Kidney capillary endothelial cell (primary cell): ENCODE measurements at regions not wholly inside any gene's neighbourhood (a gene's known extent, or its start where the extent isn't known, plus 50 kb on each side); places are given as distances from the start of the nearest gene placed in this dataset.

Experiments
- DNase-seq: peaks from one replicate; pipeline ENCODE4 v3.0.0-alpha.2; 2018; ENCODE audit warnings: low spot score

GRCh38 chr2:8004250-8004681, 677.6 kb upstream of the ID2 start:
- no peak for DNase-seq

GRCh38 chr2:8006181-8006580, 675.7 kb upstream of the ID2 start:
- DNase-seq = no peak

- DNase-seq = no peak
Observed at GRCh38 chr2:8006626-8007025, 675.2 kb upstream of the ID2 start.

- peak; percentile 64 for DNase-seq
Observed at GRCh38 chr2:8009010-8009597, 672.8 kb upstream of the ID2 start.

- DNase-seq = no peak
Observed at GRCh38 chr2:8015848-8016600, 665.8 kb upstream of the ID2 start.

GRCh38 chr2:8016688-8017087, 665.2 kb upstream of the ID2 start:
- DNase-seq = no peak

GRCh38 chr2:8018956-8019355, 662.9 kb upstream of the ID2 start:
- DNase-seq = no peak

GRCh38 chr2:8019934-8020333, 661.9 kb upstream of the ID2 start:
- DNase-seq = no peak

- no peak for DNase-seq
Observed at GRCh38 chr2:8021921-8022320, 659.9 kb upstream of the ID2 start.

GRCh38 chr2:8022908-8023640, 658.8 kb upstream of the ID2 start:
- peak; percentile 16 for DNase-seq

GRCh38 chr2:8024506-8024905, 657.4 kb upstream of the ID2 start:
- no peak for DNase-seq

- DNase-seq = no peak
Observed at GRCh38 chr2:8026381-8026780, 655.5 kb upstream of the ID2 start.

- no peak for DNase-seq
Observed at GRCh38 chr2:8027387-8027786, 654.5 kb upstream of the ID2 start.

GRCh38 chr2:8028036-8028435, 653.8 kb upstream of the ID2 start:
- DNase-seq = no peak

GRCh38 chr2:8028436-8028835, 653.4 kb upstream of the ID2 start:
- no peak for DNase-seq

GRCh38 chr2:8028981-8029380, 652.9 kb upstream of the ID2 start:
- DNase-seq = no peak

GRCh38 chr2:8030573-8031303, 651.1 kb upstream of the ID2 start:
- DNase-seq = no peak

GRCh38 chr2:8031370-8031769, 650.5 kb upstream of the ID2 start:
- DNase-seq = no peak

- DNase-seq = no peak
Observed at GRCh38 chr2:8033546-8034096, 648.2 kb upstream of the ID2 start.

GRCh38 chr2:8036366-8036765, 645.5 kb upstream of the ID2 start:
- no peak for DNase-seq

- DNase-seq = no peak
Observed at GRCh38 chr2:8039732-8040131, 642.1 kb upstream of the ID2 start.

GRCh38 chr2:8043295-8043694, 638.6 kb upstream of the ID2 start:
- no peak for DNase-seq
